H1 (cell line): ENCODE measurements at regions not wholly inside any gene's neighbourhood (a gene's known extent, or its start where the extent isn't known, plus 50 kb on each side); places are given as distances from the start of the nearest gene placed in this dataset.
A peak's percentile ranks its signal among the peaks of the same experiment; 100 is the strongest.

ENCODE experiments used
- CTCF ChIA-PET: fragments of 300-600 bp; sonication (Branson Sonifier 250); formaldehyde crosslinking; loops from one replicate; lab custom pipeline; 2021; ENCODE audit not compliant: partially characterized antibody; lab: Charles Lee
- POLR2A ChIA-PET: fragments of 300-600 bp; sonication (Branson Sonifier 250); formaldehyde crosslinking; loops from one replicate; lab custom pipeline; 2021; ENCODE audit warnings: inconsistent platforms; ENCODE audit not compliant: partially characterized antibody; lab: Charles Lee
- DNase-seq, 2 experiments: peaks; one replicate each; pipeline versions ENCODE4 v3.0.0 to v3.0.0-alpha.2; 2010 to 2022; ENCODE audit warnings: low spot score in 2 of 2, low read depth in 1 of 2, mixed read lengths in 1 of 2
- FAIRE-seq: peaks from 2 replicates; lab custom pipeline; 2011; peaks lifted over from hg19 to GRCh38; lab: Jason Lieb, UNC
- H2AFZ ChIP-seq: 2 replicates; pipeline ENCODE4 v1.8.1; 2012; ENCODE audit warnings: low read length, inconsistent platforms
- H2AK5ac ChIP-seq: 2 replicates; pipeline ENCODE4 v1.6.1; 2013; ENCODE audit warnings: low read depth, low read length
- H2BK120ac ChIP-seq: replicated peaks from 2 replicates; pipeline ENCODE3; 2013; ENCODE audit warnings: low read depth, low read length, inconsistent platforms
- H2BK12ac ChIP-seq: 2 replicates; pipeline ENCODE4 v1.6.1; 2013; ENCODE audit warnings: low read depth, low read length
- H2BK15ac ChIP-seq: 2 replicates; pipeline ENCODE4 v1.6.1; 2013; ENCODE audit warnings: low read length
- H2BK20ac ChIP-seq: 2 replicates; pipeline ENCODE4 v1.6.1; 2013; ENCODE audit warnings: low read length
- H2BK5ac ChIP-seq: 2 replicates; pipeline ENCODE4 v1.6.1; 2013; ENCODE audit warnings: low read depth, low read length
- H3K14ac ChIP-seq: 2 replicates; pipeline ENCODE4 v1.6.1; 2013; ENCODE audit warnings: inconsistent platforms; ENCODE audit not compliant: insufficient read length
- H3K18ac ChIP-seq: 2 replicates; pipeline ENCODE4 v1.6.1; 2013; ENCODE audit warnings: low read length; ENCODE audit errors: extremely low read depth
- H3K23ac ChIP-seq: 2 replicates; pipeline ENCODE4 v1.6.1; 2013; ENCODE audit warnings: inconsistent platforms; ENCODE audit not compliant: insufficient read length
- H3K23me2 ChIP-seq: 2 replicates; pipeline ENCODE4 v1.6.1; 2013; ENCODE audit warnings: low read depth, low read length
- H3K27ac ChIP-seq: 2 replicates; pipeline ENCODE4 v1.6.1; 2011; ENCODE audit warnings: low read depth, low read length, inconsistent platforms
- H3K27me3 ChIP-seq, 4 experiments: replicated peaks in 1 of 4; 1 replicate in 1 of 4; 2 replicates in 3 of 4; pipeline versions ENCODE4 v1.6.1 to v1.8.1; 2011 to 2013; ENCODE audit warnings: low read length in 3 of 4, mild to moderate bottlenecking in 3 of 4, inconsistent platforms in 2 of 4, mixed read lengths in 2 of 4, moderate library complexity in 1 of 4; ENCODE audit not compliant: control insufficient read depth in 3 of 4, insufficient read depth in 3 of 4; ENCODE audit errors: extremely low read depth in 1 of 4
- H3K36me3 ChIP-seq, 4 experiments: 2 replicates each; pipeline versions ENCODE4 v1.6.1 to v1.8.1; 2011 to 2013; ENCODE audit warnings: mild to moderate bottlenecking in 4 of 4, low read length in 3 of 4, moderate library complexity in 2 of 4, control low read depth in 1 of 4, inconsistent platforms in 1 of 4; ENCODE audit not compliant: insufficient read depth in 4 of 4, control insufficient read depth in 2 of 4
- H3K4ac ChIP-seq: replicated peaks from 2 replicates; pipeline ENCODE3; 2013; ENCODE audit warnings: low read length, low read depth, mixed read lengths, inconsistent platforms; ENCODE audit not compliant: insufficient read length
- H3K4me1 ChIP-seq, 4 experiments: replicated peaks in 1 of 4; 1 replicate in 1 of 4; 2 replicates in 3 of 4; pipeline versions ENCODE4 v1.6.1 to v1.8.1; 2011 to 2013; ENCODE audit warnings: low read length in 3 of 4, inconsistent platforms in 2 of 4, mixed read lengths in 1 of 4; ENCODE audit not compliant: insufficient read depth in 4 of 4, control insufficient read depth in 3 of 4
- H3K4me2 ChIP-seq, 2 experiments: 2 replicates each; pipeline versions ENCODE4 v1.6.1 to v1.8.1; 2011 to 2013; ENCODE audit warnings: low read depth in 2 of 2, low read length in 2 of 2, control low read depth in 1 of 2, inconsistent platforms in 1 of 2, mild to moderate bottlenecking in 1 of 2; ENCODE audit not compliant: insufficient read depth in 1 of 2
- H3K4me3 ChIP-seq, 4 experiments: fragments of 200-600, 300-600 bp in 1 of 4; sonication (generic), shearing (Covaris generic), sonication (Bioruptor Twin) in 1 of 4; 2 replicates each; pipeline versions ENCODE4 v1.5.1 to v1.8.1; 2011 to 2016; ENCODE audit warnings: low read length in 4 of 4, low read depth in 3 of 4, control low read depth in 2 of 4, inconsistent platforms in 2 of 4, mild to moderate bottlenecking in 2 of 4, mixed read lengths in 1 of 4, moderate library complexity in 1 of 4; ENCODE audit not compliant: insufficient read depth in 2 of 4; ENCODE audit errors: extremely low read depth in 1 of 4
- H3K56ac ChIP-seq: replicated peaks from 2 replicates; pipeline ENCODE3; 2013; ENCODE audit warnings: low read depth, mild to moderate bottlenecking, mixed read lengths, low read length, inconsistent platforms; ENCODE audit not compliant: insufficient read length
- H3K79me1 ChIP-seq: 2 replicates; pipeline ENCODE4 v1.6.1; 2013; ENCODE audit warnings: low read depth, low read length, control low read depth
- H3K79me2 ChIP-seq, 2 experiments: 2 replicates each; pipeline versions ENCODE4 v1.6.1 to v1.8.1; 2012 to 2013; ENCODE audit warnings: low read length in 2 of 2, mild to moderate bottlenecking in 2 of 2, inconsistent platforms in 1 of 2; ENCODE audit not compliant: insufficient read depth in 2 of 2, control insufficient read depth in 1 of 2
- H3K9ac ChIP-seq, 4 experiments: replicated peaks in 1 of 4; 1 replicate in 1 of 4; 2 replicates in 3 of 4; pipeline versions ENCODE4 v1.6.1 to v1.8.1; 2011 to 2013; ENCODE audit warnings: low read depth in 3 of 4, low read length in 3 of 4, control low read depth in 2 of 4, mild to moderate bottlenecking in 2 of 4, moderate library complexity in 2 of 4, inconsistent platforms in 1 of 4; ENCODE audit errors: extremely low read depth in 1 of 4
- H3K9me3 ChIP-seq, 2 experiments: 2 replicates each; pipeline versions ENCODE4 v1.6.1 to v1.8.1; 2012 to 2013; ENCODE audit warnings: mild to moderate bottlenecking in 2 of 2, moderate library complexity in 2 of 2, control low read depth in 1 of 2, inconsistent platforms in 1 of 2, low read depth in 1 of 2, low read length in 1 of 2, mixed read lengths in 1 of 2; ENCODE audit not compliant: insufficient read depth in 2 of 2
- H4K20me1 ChIP-seq, 2 experiments: replicated peaks in 1 of 2; 2 replicates each; pipeline versions ENCODE3 to v1.8.1; 2011 to 2013; ENCODE audit warnings: inconsistent platforms in 2 of 2, low read length in 2 of 2, mild to moderate bottlenecking in 1 of 2; ENCODE audit not compliant: insufficient read depth in 2 of 2, control insufficient read depth in 1 of 2
- H4K5ac ChIP-seq: 2 replicates; pipeline ENCODE4 v1.6.1; 2013; ENCODE audit warnings: low read length, low read depth, mixed read lengths, inconsistent platforms; ENCODE audit not compliant: insufficient read length
- H4K8ac ChIP-seq: 2 replicates; pipeline ENCODE4 v1.8.0; 2013; ENCODE audit warnings: mild to moderate bottlenecking, moderate library complexity, low read length, inconsistent platforms; ENCODE audit not compliant: insufficient read depth; ENCODE audit errors: extremely low read depth
- H4K91ac ChIP-seq: replicated peaks from 2 replicates; pipeline ENCODE3; 2013; ENCODE audit warnings: low read length, mixed read lengths, inconsistent platforms; ENCODE audit not compliant: insufficient read length
- BRCA1 ChIP-seq: IDR thresholded peaks from 2 replicates; pipeline ENCODE4 v1.6.1; 2012; ENCODE audit warnings: low read depth, low read length, improper control_type of control experiment
- CBX8 ChIP-seq: fragments of 300-800, 300-1000 bp; sonication (generic); IDR thresholded peaks from 2 replicates; pipeline ENCODE4 v1.7.1; 2016; ENCODE audit warnings: low read depth, low read length, borderline replicate concordance
- EZH2 ChIP-seq: fragments of 200-600 bp; sonication (generic); IDR thresholded peaks from 2 replicates; pipeline ENCODE4 v1.7.1; 2012; ENCODE audit warnings: low read depth, mild to moderate bottlenecking, moderate library complexity, low read length, inconsistent platforms; ENCODE audit not compliant: severe bottlenecking
- KDM4A ChIP-seq: IDR thresholded peaks from one replicate; pipeline ENCODE4 v1.7.1; 2012; ENCODE audit warnings: low read depth, mild to moderate bottlenecking, moderate library complexity, low read length, inconsistent platforms; ENCODE audit not compliant: severe bottlenecking
- NANOG ChIP-seq: IDR thresholded peaks from 2 replicates; pipeline ENCODE4 v1.6.1; 2011; ENCODE audit warnings: low read length, low read depth, mild to moderate bottlenecking, inconsistent platforms; ENCODE audit not compliant: insufficient read depth, poor library complexity, severe bottlenecking
- RAD21 ChIP-seq, 2 experiments: IDR thresholded peaks in 1 of 2; conservative IDR thresholded peaks in 1 of 2; 2 replicates each; pipeline ENCODE4 v1.6.1; 2011; ENCODE audit warnings: low read depth in 2 of 2, low read length in 2 of 2, improper control_type of control experiment in 1 of 2, inconsistent platforms in 1 of 2, mild to moderate bottlenecking in 1 of 2, moderate library complexity in 1 of 2
- YY1 ChIP-seq: IDR thresholded peaks from 2 replicates; pipeline ENCODE4 v1.6.1; 2011; ENCODE audit warnings: low read depth, mild to moderate bottlenecking, low read length
- WGBS, 2 experiments: shearing (Covaris generic) in 1 of 2; methylation state at CpG; one replicate each; pipeline versions ENCODE4 v1.1.6 to v1.1.7; 2013 to 2015; ENCODE audit warnings: low lambda C conversion rate in 2 of 2, mixed read lengths in 2 of 2, inconsistent platforms in 1 of 2, low coverage in 1 of 2, missing lambda C conversion rate in 1 of 2; ENCODE audit not compliant: insufficient replicate concordance in 2 of 2, insufficient coverage in 1 of 2, insufficient read length in 1 of 2; ENCODE audit errors: extremely low coverage in 1 of 2, missing lambda C conversion rate in 1 of 2; 5-methylcytosine and 5-hydroxymethylcytosine counted together
- TF ChIP-seq, protein P1 (sequence below): IDR thresholded peaks from 2 replicates; pipeline ENCODE4 v1.6.1; 2012; ENCODE audit warnings: inconsistent platforms
- TF ChIP-seq, protein P2 (sequence below): IDR thresholded peaks from 2 replicates; pipeline ENCODE4 v1.6.1; 2012; ENCODE audit warnings: inconsistent platforms

DNA sequence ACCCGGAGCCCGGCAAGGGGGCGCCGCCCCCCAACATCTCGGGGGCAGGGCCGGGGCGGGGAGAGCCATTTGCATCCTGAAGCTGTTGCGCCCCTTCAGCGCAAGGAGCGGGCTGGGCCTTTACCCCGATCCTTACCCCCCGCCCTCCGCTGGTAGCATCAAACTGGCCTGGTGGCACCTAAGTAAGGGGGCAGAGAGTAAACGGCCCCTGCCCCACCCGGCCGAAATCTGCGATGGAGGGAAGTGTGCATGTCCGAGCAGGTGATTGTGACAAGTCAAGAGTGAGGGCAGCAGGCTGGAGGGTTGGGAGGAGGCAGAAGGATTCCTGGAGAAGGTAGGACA is 101.2 kb downstream of the ESM1 start:
- Histone ChIP-seq H2BK5ac (no peak overlapping the region), H4K5ac (no peak overlapping the region), H3K23me2 (peaks cover 12% of the 10 kb centered on the region), H2AK5ac (no peak overlapping the region), H3K23ac (no peak overlapping the region), H3K9ac (peak overlapping the region in 1 of 4 experiments; percentile 29; a peak in 1 of 7 replicates), H2BK12ac (no peak overlapping the region), H3K27me3 (peaks cover 0 to 22% (median 13%) of the 10 kb centered on the region in 4 experiments; a peak in 6 of 7 replicates), H3K4ac (no peak overlapping the region), H3K14ac (no peak overlapping the region), H4K20me1 (no peaks in the 10 kb centered on the region), H3K79me1 (no peaks in the 10 kb centered on the region), H2BK120ac (no peak overlapping the region), H2BK15ac (no peak overlapping the region), H4K8ac (peak overlapping the region; percentile 1; the same call in 1 of the 2 replicates), H3K9me3 (peaks cover 15 to 16% of the 10 kb centered on the region in 2 experiments), H2AFZ (peak overlapping the region; percentile 72; the same call in 1 of the 2 replicates), H4K91ac (no peak overlapping the region), H3K56ac (no peak overlapping the region), H3K4me3 (peak overlapping the region; percentile 54 to 74 (median 66)), H3K36me3 (peaks cover 0 to 10% (median 0%) of the 10 kb centered on the region in 4 experiments; a peak in 1 of 8 replicates), H3K18ac (no peak overlapping the region), H3K27ac (no peak overlapping the region), H3K4me1 (peaks cover 2 to 8% (median 3%) of the 10 kb centered on the region in 4 experiments; a peak in 6 of 7 replicates), H3K4me2 (peak overlapping the region; percentile 87), H2BK20ac (no peak overlapping the region), H3K79me2 (no peaks in the 10 kb centered on the region)
- no peak for TF ChIP-seq YY1
- peak; percentile 66 for TF ChIP-seq KDM4A
- TF ChIP-seq NANOG, result no peak
- peak; percentile 22 for TF ChIP-seq EZH2
- no peak for TF ChIP-seq RAD21 (IDR thresholded peaks at IDR 0.05 in 1 of 2, conservative IDR thresholded peaks at IDR 0.05 in 1 of 2; ENCODE audit: low read depth in 2 of 2, low read length in 2 of 2)
- TF ChIP-seq, protein P1, sequence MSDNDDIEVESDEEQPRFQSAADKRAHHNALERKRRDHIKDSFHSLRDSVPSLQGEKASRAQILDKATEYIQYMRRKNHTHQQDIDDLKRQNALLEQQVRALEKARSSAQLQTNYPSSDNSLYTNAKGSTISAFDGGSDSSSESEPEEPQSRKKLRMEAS, result 0 out of 2 replicates have a peak, but pooled peaks have one; percentile 9
- TF ChIP-seq, protein P2, sequence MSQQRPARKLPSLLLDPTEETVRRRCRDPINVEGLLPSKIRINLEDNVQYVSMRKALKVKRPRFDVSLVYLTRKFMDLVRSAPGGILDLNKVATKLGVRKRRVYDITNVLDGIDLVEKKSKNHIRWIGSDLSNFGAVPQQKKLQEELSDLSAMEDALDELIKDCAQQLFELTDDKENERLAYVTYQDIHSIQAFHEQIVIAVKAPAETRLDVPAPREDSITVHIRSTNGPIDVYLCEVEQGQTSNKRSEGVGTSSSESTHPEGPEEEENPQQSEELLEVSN, result peak; percentile 38; the same call in 1 of the 2 replicates
- TF ChIP-seq CBX8, result no peak
- TF ChIP-seq BRCA1, result no peak
- ChIA-PET CTCF (interaction anchor here (0.6 to 5.8 kb wide), 3 partner anchors 11 to 397 kb away, joined by 3 to 44 read pairs (median 4); no protein-coding TSS in a partner anchor), POLR2A (interaction anchor here (1.4 kb wide), 1 partner anchor 276 kb away, joined by 4 read pairs; the partner anchor contains the start of gene GPX8)
- FAIRE-seq (no peak), DNase-seq (peak in 1 of 2 experiments; percentile 62)
- 13% methylated on average over 8 of the region's 18 CpGs; no CpG with 5 or more reads in 1 of the 2 experiments for WGBS, 2 experiments
